Prostate gland (tissue), 2 donors: ENCODE measurements at regions not wholly inside any gene's neighbourhood (a gene's known extent, or its start where the extent isn't known, plus 50 kb on each side); places are given as distances from the start of the nearest gene placed in this dataset.

Source experiments
- CTCF ChIP-seq, 4 experiments: fragments of 200-600 bp in 2 of 4; fragments of 450-650 bp in 2 of 4; sonication (generic) in 2 of 4; IDR thresholded peaks; 1 replicate in 3 of 4; 2 replicates in 1 of 4; pipeline ENCODE4 v1.5.1; 2016 to 2019; ENCODE audit warnings: antibody characterized with exemption in 4 of 4, mild to moderate bottlenecking in 2 of 4, moderate library complexity in 2 of 4
- POLR2A ChIP-seq: fragments of 450-650 bp; IDR thresholded peaks from one replicate; pipeline ENCODE4 v1.6.1; 2016; ENCODE audit warnings: antibody characterized with exemption, mild to moderate bottlenecking
- POLR2AphosphoS5 ChIP-seq: sonication (generic); formaldehyde crosslinking; IDR thresholded peaks from one replicate; pipeline ENCODE4 v1.6.1; 2017; ENCODE audit warnings: antibody characterized with exemption

- no peak for TF ChIP-seq CTCF (IDR thresholded peaks at IDR 0.05)
- TF ChIP-seq POLR2AphosphoS5, result no peak
- TF ChIP-seq POLR2A, result no peak
Measured at GRCh38 chr12:115736360-115736759, 541.1 kb downstream of the MED13L start.
